Tibial nerve (tissue), 3 donors: ENCODE measurements at regions not wholly inside any gene's neighbourhood (a gene's known extent, or its start where the extent isn't known, plus 50 kb on each side); places are given as distances from the start of the nearest gene placed in this dataset.

Experiments
- POLR2A ChIP-seq, 2 donors: fragments of 450-650 bp; IDR thresholded peaks; one replicate each; pipeline ENCODE4 v1.6.1; 2017; ENCODE audit warnings: antibody characterized with exemption in 2 of 2, mild to moderate bottlenecking in 2 of 2, moderate library complexity in 2 of 2
- TF ChIP-seq, protein P1 (sequence below), 5 experiments: fragments of 200-600 bp in 3 of 5; fragments of 450-650 bp in 2 of 5; sonication (generic) in 3 of 5; IDR thresholded peaks; one replicate each; pipeline ENCODE4 v1.5.1; 2016 to 2019; ENCODE audit warnings: antibody characterized with exemption in 5 of 5, mild to moderate bottlenecking in 3 of 5, moderate library complexity in 2 of 5

DNA sequence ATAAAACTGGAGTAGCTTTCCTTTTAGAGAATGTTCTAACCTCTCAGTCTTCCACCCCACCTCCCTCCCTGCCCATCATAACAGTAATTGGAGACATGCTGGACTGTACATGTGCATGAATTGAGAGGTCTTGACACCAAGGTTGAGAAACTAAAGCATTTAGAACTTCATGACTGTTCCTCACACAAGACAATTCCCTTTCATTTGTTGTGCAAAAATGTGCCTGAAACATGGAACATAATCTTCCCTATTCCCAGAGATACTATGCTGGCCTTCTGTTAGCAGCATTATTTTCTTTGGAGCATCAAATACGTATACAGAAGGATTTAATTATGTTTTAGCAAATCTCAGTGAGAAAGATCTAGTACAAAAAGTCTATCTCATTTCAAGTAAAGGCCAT is 97.5 kb upstream of the KCNE2 start:
- TF ChIP-seq, protein P1, sequence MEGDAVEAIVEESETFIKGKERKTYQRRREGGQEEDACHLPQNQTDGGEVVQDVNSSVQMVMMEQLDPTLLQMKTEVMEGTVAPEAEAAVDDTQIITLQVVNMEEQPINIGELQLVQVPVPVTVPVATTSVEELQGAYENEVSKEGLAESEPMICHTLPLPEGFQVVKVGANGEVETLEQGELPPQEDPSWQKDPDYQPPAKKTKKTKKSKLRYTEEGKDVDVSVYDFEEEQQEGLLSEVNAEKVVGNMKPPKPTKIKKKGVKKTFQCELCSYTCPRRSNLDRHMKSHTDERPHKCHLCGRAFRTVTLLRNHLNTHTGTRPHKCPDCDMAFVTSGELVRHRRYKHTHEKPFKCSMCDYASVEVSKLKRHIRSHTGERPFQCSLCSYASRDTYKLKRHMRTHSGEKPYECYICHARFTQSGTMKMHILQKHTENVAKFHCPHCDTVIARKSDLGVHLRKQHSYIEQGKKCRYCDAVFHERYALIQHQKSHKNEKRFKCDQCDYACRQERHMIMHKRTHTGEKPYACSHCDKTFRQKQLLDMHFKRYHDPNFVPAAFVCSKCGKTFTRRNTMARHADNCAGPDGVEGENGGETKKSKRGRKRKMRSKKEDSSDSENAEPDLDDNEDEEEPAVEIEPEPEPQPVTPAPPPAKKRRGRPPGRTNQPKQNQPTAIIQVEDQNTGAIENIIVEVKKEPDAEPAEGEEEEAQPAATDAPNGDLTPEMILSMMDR (IDR thresholded peaks at IDR 0.05), result no peak
- no peak for TF ChIP-seq POLR2A (IDR thresholded peaks at IDR 0.05)
